Left ventricle myocardium superior (tissue), 1 donor: ENCODE measurements at regions not wholly inside any gene's neighbourhood (a gene's known extent, or its start where the extent isn't known, plus 50 kb on each side); places are given as distances from the start of the nearest gene placed in this dataset.

Experiments used
- ATAC-seq: fragments of 200-7000 bp; cut with Tn5 transposase; one replicate; pipeline ENCODE4 v1.9.1; 2020; ENCODE audit warnings: mild to moderate bottlenecking, moderate library complexity
- DNase-seq: peaks from one replicate; pipeline ENCODE4 v3.0.0-alpha.2; 2020
- intact Hi-C: fragments of 100-400 bp; cut with micrococcal nuclease; formaldehyde crosslinking; loops from one replicate; pipeline ENCODE4 v1.11.0; 2022
- donor health status: DM: no; HTN: yes; CAD: no; lungs with severe emphysema.

GRCh38 chr18:76771192-76771799 is 51.1 kb upstream of the ZNF236 start:
- ATAC-seq: no peak
- DNase-seq: no peak
- intact Hi-C loops: no loop called here

- DNase-seq (no peak), ATAC-seq (no peak)
- intact Hi-C loops: no loop called here
These were observed 54.4 kb upstream of the ZNF236 start for GRCh38 chr18:76767954-76768353.

GRCh38 chr18:76766429-76766828 is 55.9 kb upstream of the ZNF236 start:
- ATAC-seq: no peak
- intact Hi-C loops: no loop called here
- no peak for DNase-seq

GRCh38 chr18:76765649-76766048 is 56.7 kb upstream of the ZNF236 start:
- DNase-seq (no peak), ATAC-seq (no peak)
- intact Hi-C loops: no loop called here

- ATAC-seq: no peak
- intact Hi-C loops: no loop called here
- DNase-seq: no peak
These were observed 58.0 kb upstream of the ZNF236 start for GRCh38 chr18:76764291-76764901.

- intact Hi-C loops: no loop called here
These were observed 63.3 kb upstream of the ZNF236 start for GRCh38 chr18:76759056-76759455.

GRCh38 chr18:76757925-76758324 is 64.4 kb upstream of the ZNF236 start:
- DNase-seq (no peak), ATAC-seq (no peak)
- intact Hi-C loops: no loop called here

More at GRCh38 chr18:76759056-76759455, 63.3 kb upstream of the ZNF236 start:
- DNase-seq: no peak
- ATAC-seq: no peak

- no peak for DNase-seq
- ATAC-seq: no peak
- intact Hi-C loops: no loop called here
These were observed 65.0 kb upstream of the ZNF236 start for GRCh38 chr18:76757335-76757734.

- ATAC-seq (no peak), DNase-seq (no peak)
- intact Hi-C loops: no loop called here
These were observed 65.7 kb upstream of the ZNF236 start for GRCh38 chr18:76756531-76757253.

- intact Hi-C loops: no loop called here
- no peak for ATAC-seq
These were observed 68.0 kb upstream of the ZNF236 start for GRCh38 chr18:76754351-76754750.

GRCh38 chr18:76752400-76752799 is 70.0 kb upstream of the ZNF236 start:
- intact Hi-C loops: no loop called here
- ATAC-seq (no peak), DNase-seq (no peak)

More at GRCh38 chr18:76754351-76754750, 68.0 kb upstream of the ZNF236 start:
- no peak for DNase-seq

- intact Hi-C loops: no loop called here
- no peak for DNase-seq
These were observed 71.2 kb upstream of the ZNF236 start for GRCh38 chr18:76750917-76751890.

GRCh38 chr18:76750269-76750668 is 72.1 kb upstream of the ZNF236 start:
- ATAC-seq (no peak), DNase-seq (no peak)
- intact Hi-C loops: no loop called here

More at GRCh38 chr18:76750917-76751890, 71.2 kb upstream of the ZNF236 start:
- no peak for ATAC-seq

GRCh38 chr18:76747676-76748075 is 74.7 kb upstream of the ZNF236 start:
- DNase-seq: no peak

GRCh38 chr18:76741346-76741745 is 81.0 kb upstream of the ZNF236 start:
- intact Hi-C loops: no loop called here

More at GRCh38 chr18:76747676-76748075, 74.7 kb upstream of the ZNF236 start:
- intact Hi-C loops: no loop called here
- ATAC-seq: no peak

GRCh38 chr18:76736309-76736708 is 86.0 kb upstream of the ZNF236 start:
- ATAC-seq (no peak), DNase-seq (no peak)
- intact Hi-C loops: no loop called here

More at GRCh38 chr18:76741346-76741745, 81.0 kb upstream of the ZNF236 start:
- DNase-seq (no peak), ATAC-seq (no peak)

GRCh38 chr18:76730901-76731300 is 91.5 kb upstream of the ZNF236 start:
- intact Hi-C loops: no loop called here
- ATAC-seq (no peak), DNase-seq (no peak)

- intact Hi-C loops: no loop called here
- ATAC-seq: no peak
- no peak for DNase-seq
These were observed 94.8 kb upstream of the ZNF236 start for GRCh38 chr18:76727589-76727988.

- intact Hi-C loops: no loop called here
- no peak for ATAC-seq
- no peak for DNase-seq
These were observed 96.9 kb upstream of the ZNF236 start for GRCh38 chr18:76725445-76725844.
